ENCODE measurements at regions not wholly inside any gene's neighbourhood (a gene's known extent, or its start where the extent isn't known, plus 50 kb on each side); places are given as distances from the start of the nearest gene placed in this dataset.

GRCh38 chr19:28727480-28728159 is 485.3 kb downstream of the UQCRFS1 start:
- TF ChIP-seq CTCF (IDR thresholded peaks at IDR 0.05; ENCODE audit: unreplicated experiment): peak; percentile 41
- peak; percentile 76 for DNase-seq (ENCODE audit: low spot score)
- no peaks in the 10 kb centered on the region for H3K9me3 Mint-ChIP-seq (ENCODE audit: unreplicated experiment)
- no peaks in the 10 kb centered on the region for H3K36me3 Mint-ChIP-seq (ENCODE audit: low read depth, unreplicated experiment)
- peaks cover 2% of the 10 kb centered on the region for H3K27me3 Mint-ChIP-seq (ENCODE audit: unreplicated experiment)
- H3K27ac Mint-ChIP-seq (ENCODE audit: unreplicated experiment): no peak overlapping the region
- peak overlapping the region; percentile 74 for H3K4me3 Mint-ChIP-seq (ENCODE audit: unreplicated experiment)
- H3K4me1 Mint-ChIP-seq (ENCODE audit: unreplicated experiment): no peaks in the 10 kb centered on the region

- Mint-ChIP-seq H3K27ac (ENCODE audit: unreplicated experiment) (no peak overlapping the region), H3K9me3 (ENCODE audit: unreplicated experiment) (no peaks in the 10 kb centered on the region), H3K27me3 (ENCODE audit: unreplicated experiment) (peaks cover 2% of the 10 kb centered on the region), H3K4me1 (ENCODE audit: unreplicated experiment) (peaks cover 3% of the 10 kb centered on the region), H3K4me3 (ENCODE audit: unreplicated experiment) (peak overlapping the region; percentile 79), H3K36me3 (ENCODE audit: low read depth, unreplicated experiment) (no peaks in the 10 kb centered on the region)
- no peak for TF ChIP-seq CTCF (IDR thresholded peaks at IDR 0.05; ENCODE audit: unreplicated experiment)
- DNase-seq (ENCODE audit: low spot score): no peak
These were observed 486.1 kb downstream of the UQCRFS1 start for GRCh38 chr19:28726533-28727479.

GRCh38 chr19:28718909-28719308 is 494.0 kb downstream of the UQCRFS1 start:
- no peak for TF ChIP-seq CTCF (IDR thresholded peaks at IDR 0.05; ENCODE audit: unreplicated experiment)
- H3K36me3 Mint-ChIP-seq (ENCODE audit: low read depth, unreplicated experiment): no peaks in the 10 kb centered on the region
- DNase-seq (ENCODE audit: low spot score): no peak
- no peaks in the 10 kb centered on the region for H3K9me3 Mint-ChIP-seq (ENCODE audit: unreplicated experiment)
- H3K27ac Mint-ChIP-seq (ENCODE audit: unreplicated experiment): no peak overlapping the region
- H3K4me1 Mint-ChIP-seq (ENCODE audit: unreplicated experiment): peaks cover 10% of the 10 kb centered on the region
- peaks cover 2% of the 10 kb centered on the region for H3K27me3 Mint-ChIP-seq (ENCODE audit: unreplicated experiment)
- H3K4me3 Mint-ChIP-seq (ENCODE audit: unreplicated experiment): no peak overlapping the region

GRCh38 chr19:28715157-28715556 is 497.8 kb downstream of the UQCRFS1 start:
- no peaks in the 10 kb centered on the region for H3K27me3 Mint-ChIP-seq (ENCODE audit: unreplicated experiment)
- H3K9me3 Mint-ChIP-seq (ENCODE audit: unreplicated experiment): no peaks in the 10 kb centered on the region
- no peaks in the 10 kb centered on the region for H3K4me1 Mint-ChIP-seq (ENCODE audit: unreplicated experiment)
- no peak overlapping the region for H3K27ac Mint-ChIP-seq (ENCODE audit: unreplicated experiment)
- no peak overlapping the region for H3K4me3 Mint-ChIP-seq (ENCODE audit: unreplicated experiment)
- DNase-seq (ENCODE audit: low spot score): no peak
- no peak for TF ChIP-seq CTCF (IDR thresholded peaks at IDR 0.05; ENCODE audit: unreplicated experiment)
- no peaks in the 10 kb centered on the region for H3K36me3 Mint-ChIP-seq (ENCODE audit: low read depth, unreplicated experiment)

- Mint-ChIP-seq H3K36me3 (ENCODE audit: low read depth, unreplicated experiment) (no peaks in the 10 kb centered on the region), H3K27ac (ENCODE audit: unreplicated experiment) (no peak overlapping the region), H3K4me3 (ENCODE audit: unreplicated experiment) (no peak overlapping the region), H3K9me3 (ENCODE audit: unreplicated experiment) (no peaks in the 10 kb centered on the region), H3K27me3 (ENCODE audit: unreplicated experiment) (no peaks in the 10 kb centered on the region), H3K4me1 (ENCODE audit: unreplicated experiment) (no peaks in the 10 kb centered on the region)
- no peak for TF ChIP-seq CTCF (IDR thresholded peaks at IDR 0.05; ENCODE audit: unreplicated experiment)
- no peak for DNase-seq (ENCODE audit: low spot score)
These were observed 501.5 kb downstream of the UQCRFS1 start for GRCh38 chr19:28711411-28711810.
